IMR-90 (cell line): ENCODE measurements at regions not wholly inside any gene's neighbourhood (a gene's known extent, or its start where the extent isn't known, plus 50 kb on each side); places are given as distances from the start of the nearest gene placed in this dataset.

ENCODE experiments used
- CEBPB ChIP-seq: IDR thresholded peaks from 2 replicates; pipeline ENCODE4 v1.6.1; 2012; ENCODE audit warnings: low read depth, low read length, improper control_type of control experiment
- FOS ChIP-seq: fragments of 150-350 bp; IDR thresholded peaks from 2 replicates; pipeline ENCODE4 v1.6.1; 2016; ENCODE audit warnings: low read depth, low read length
- MAFK ChIP-seq: IDR thresholded peaks from 2 replicates; pipeline ENCODE4 v1.6.1; 2012; ENCODE audit warnings: low read depth, low read length, improper control_type of control experiment
- MXI1 ChIP-seq: IDR thresholded peaks from 2 replicates; pipeline ENCODE4 v1.6.1; 2012; ENCODE audit warnings: low read depth, mild to moderate bottlenecking, low read length, moderate library complexity, borderline replicate concordance
- NFE2L2 ChIP-seq: fragments of 150-350 bp; IDR thresholded peaks from 2 replicates; pipeline ENCODE4 v1.6.1; 2016; ENCODE audit warnings: low read depth, mild to moderate bottlenecking, low read length
- POLR2A ChIP-seq: IDR thresholded peaks from 2 replicates; pipeline ENCODE4 v1.6.1; 2012; ENCODE audit warnings: mild to moderate bottlenecking, low read depth, low read length
- RAD21 ChIP-seq: IDR thresholded peaks from 2 replicates; pipeline ENCODE4 v1.6.1; 2012; ENCODE audit warnings: low read length, improper control_type of control experiment
- RCOR1 ChIP-seq: IDR thresholded peaks from 2 replicates; pipeline ENCODE4 v1.6.1; 2012; ENCODE audit warnings: mild to moderate bottlenecking, low read length, improper control_type of control experiment; ENCODE audit not compliant: insufficient replicate concordance
- SMC3 ChIP-seq: fragments of 150-350 bp; IDR thresholded peaks from 2 replicates; pipeline ENCODE4 v1.6.1; 2016; ENCODE audit warnings: low read depth, mild to moderate bottlenecking, antibody characterized with exemption, low read length, moderate library complexity
- TF ChIP-seq, protein P1 (sequence below): conservative IDR thresholded peaks from 2 replicates; pipeline ENCODE4 v1.5.1; 2012; ENCODE audit warnings: mild to moderate bottlenecking, low read depth, low read length, improper control_type of control experiment
- TF ChIP-seq, protein P2 (sequence below): fragments of 150-350 bp; IDR thresholded peaks from 2 replicates; pipeline ENCODE4 v1.6.1; 2016; ENCODE audit warnings: low read depth, mild to moderate bottlenecking, low read length, moderate library complexity, borderline replicate concordance
- TF ChIP-seq, protein P3 (sequence below): fragments of 150-350 bp; IDR thresholded peaks from 2 replicates; pipeline ENCODE4 v1.6.1; 2017; ENCODE audit warnings: mild to moderate bottlenecking, antibody characterized with exemption, low read length, low read depth

DNA sequence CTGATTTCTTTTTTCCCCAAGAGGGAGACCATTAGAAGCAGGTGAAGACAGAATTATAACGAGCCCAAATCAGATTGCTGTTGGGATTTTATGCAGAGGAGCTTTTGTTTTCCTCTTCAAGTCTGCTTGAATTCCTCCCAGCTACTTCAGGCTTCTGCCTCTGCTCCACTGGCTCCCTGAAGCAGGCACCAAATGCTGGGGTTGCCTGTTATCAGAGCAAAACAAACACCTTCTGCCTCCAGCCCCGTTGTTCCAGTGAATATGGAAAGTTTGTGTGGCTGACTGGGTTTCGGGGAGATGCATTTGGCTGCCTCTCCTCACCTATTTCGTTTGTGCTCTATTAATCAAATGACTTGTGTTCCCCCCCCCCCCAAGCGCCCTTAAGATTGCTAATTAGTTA is 209.2 kb downstream of the URB2 start:
- TF ChIP-seq FOS (no peak), RCOR1 (no peak), POLR2A (no peak), MAFK (no peak), RAD21 (no peak), SMC3 (no peak), CEBPB (no peak), MXI1 (no peak), NFE2L2 (no peak)
- TF ChIP-seq, protein P1, sequence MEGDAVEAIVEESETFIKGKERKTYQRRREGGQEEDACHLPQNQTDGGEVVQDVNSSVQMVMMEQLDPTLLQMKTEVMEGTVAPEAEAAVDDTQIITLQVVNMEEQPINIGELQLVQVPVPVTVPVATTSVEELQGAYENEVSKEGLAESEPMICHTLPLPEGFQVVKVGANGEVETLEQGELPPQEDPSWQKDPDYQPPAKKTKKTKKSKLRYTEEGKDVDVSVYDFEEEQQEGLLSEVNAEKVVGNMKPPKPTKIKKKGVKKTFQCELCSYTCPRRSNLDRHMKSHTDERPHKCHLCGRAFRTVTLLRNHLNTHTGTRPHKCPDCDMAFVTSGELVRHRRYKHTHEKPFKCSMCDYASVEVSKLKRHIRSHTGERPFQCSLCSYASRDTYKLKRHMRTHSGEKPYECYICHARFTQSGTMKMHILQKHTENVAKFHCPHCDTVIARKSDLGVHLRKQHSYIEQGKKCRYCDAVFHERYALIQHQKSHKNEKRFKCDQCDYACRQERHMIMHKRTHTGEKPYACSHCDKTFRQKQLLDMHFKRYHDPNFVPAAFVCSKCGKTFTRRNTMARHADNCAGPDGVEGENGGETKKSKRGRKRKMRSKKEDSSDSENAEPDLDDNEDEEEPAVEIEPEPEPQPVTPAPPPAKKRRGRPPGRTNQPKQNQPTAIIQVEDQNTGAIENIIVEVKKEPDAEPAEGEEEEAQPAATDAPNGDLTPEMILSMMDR: no peak
- TF ChIP-seq, protein P2, sequence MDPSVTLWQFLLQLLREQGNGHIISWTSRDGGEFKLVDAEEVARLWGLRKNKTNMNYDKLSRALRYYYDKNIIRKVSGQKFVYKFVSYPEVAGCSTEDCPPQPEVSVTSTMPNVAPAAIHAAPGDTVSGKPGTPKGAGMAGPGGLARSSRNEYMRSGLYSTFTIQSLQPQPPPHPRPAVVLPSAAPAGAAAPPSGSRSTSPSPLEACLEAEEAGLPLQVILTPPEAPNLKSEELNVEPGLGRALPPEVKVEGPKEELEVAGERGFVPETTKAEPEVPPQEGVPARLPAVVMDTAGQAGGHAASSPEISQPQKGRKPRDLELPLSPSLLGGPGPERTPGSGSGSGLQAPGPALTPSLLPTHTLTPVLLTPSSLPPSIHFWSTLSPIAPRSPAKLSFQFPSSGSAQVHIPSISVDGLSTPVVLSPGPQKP: no peak
- TF ChIP-seq, protein P3, sequence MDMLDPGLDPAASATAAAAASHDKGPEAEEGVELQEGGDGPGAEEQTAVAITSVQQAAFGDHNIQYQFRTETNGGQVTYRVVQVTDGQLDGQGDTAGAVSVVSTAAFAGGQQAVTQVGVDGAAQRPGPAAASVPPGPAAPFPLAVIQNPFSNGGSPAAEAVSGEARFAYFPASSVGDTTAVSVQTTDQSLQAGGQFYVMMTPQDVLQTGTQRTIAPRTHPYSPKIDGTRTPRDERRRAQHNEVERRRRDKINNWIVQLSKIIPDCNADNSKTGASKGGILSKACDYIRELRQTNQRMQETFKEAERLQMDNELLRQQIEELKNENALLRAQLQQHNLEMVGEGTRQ: no peak
